ENCODE measurements at regions not wholly inside any gene's neighbourhood (a gene's known extent, or its start where the extent isn't known, plus 50 kb on each side); places are given as distances from the start of the nearest gene placed in this dataset.

DNA sequence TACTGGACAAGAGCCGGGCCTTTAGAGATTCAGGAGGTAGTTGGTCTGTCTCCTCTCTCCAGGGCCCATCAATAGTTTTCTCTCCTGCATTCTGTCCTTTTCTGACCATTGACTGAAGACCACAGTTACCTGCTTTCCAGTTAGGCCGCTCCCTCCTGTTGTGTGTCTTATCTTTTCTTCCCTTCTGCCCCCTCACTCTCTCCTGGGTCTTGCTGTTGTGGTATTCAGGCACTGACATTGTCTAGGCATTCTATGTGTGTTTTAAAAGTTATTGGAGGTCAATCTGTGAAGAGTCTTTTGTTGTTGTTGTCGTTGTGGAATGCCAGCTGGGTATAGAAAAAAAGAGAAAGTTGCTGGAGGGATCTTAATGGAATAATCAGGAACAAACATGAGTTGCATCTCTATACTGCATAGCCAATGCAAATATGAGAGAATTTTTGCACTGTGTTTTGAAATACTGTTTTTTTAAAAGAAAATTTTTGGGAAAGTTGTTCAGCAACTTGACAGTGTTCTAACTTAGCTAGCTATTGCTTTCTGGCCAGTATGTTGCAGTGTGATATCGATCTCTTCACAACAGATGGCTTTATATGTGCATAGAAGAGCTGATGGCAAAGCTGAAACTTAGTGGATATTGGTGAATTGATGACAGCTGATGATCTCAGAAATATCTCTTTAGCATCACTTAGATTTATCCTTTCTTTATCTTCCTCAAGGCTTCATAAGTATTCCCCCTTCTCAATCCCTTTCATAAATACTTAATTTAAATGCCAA is 240.7 kb downstream of the C4orf33 start:
- H3K79me1 ChIP-seq (ENCODE audit: low read depth in 1 of 2, low read length in 2 of 2) = no peaks in the 10 kb centered on the region
- no peak overlapping the region for H3K23ac ChIP-seq (ENCODE audit: low read depth, low read length)
- no peaks in the 10 kb centered on the region for H3K9me1 ChIP-seq (ENCODE audit: insufficient read depth, low read length)
- no peaks in the 10 kb centered on the region for H3K9me3 ChIP-seq (ENCODE audit: control insufficient read depth, insufficient read depth, low read length)
- H3K9ac ChIP-seq (ENCODE audit: low read depth, low read length) = no peak overlapping the region
- H4K20me1 ChIP-seq (ENCODE audit: insufficient read depth, low read length) = no peaks in the 10 kb centered on the region
- H3K4me1 ChIP-seq (ENCODE audit: control insufficient read depth, insufficient read depth, low read length) = no peaks in the 10 kb centered on the region
- ChIA-PET CTCF (no interaction called here), POLR2A (ENCODE audit: unreplicated experiment) (no interaction called here)
- no peak overlapping the region for H3K18ac ChIP-seq (ENCODE audit: low read depth, low read length)
- no peak overlapping the region for H2BK120ac ChIP-seq (ENCODE audit: low read depth, low read length)
- no peak overlapping the region for H2AK5ac ChIP-seq (ENCODE audit: low read depth, low read length)
- no peak overlapping the region for H2AFZ ChIP-seq (replicated peaks; ENCODE audit: low read length, poor library complexity)
- TF ChIP-seq CEBPB (IDR thresholded peaks at IDR 0.05; ENCODE audit: low read depth, low read length) (no peak), RAD21 (IDR thresholded peaks at IDR 0.05; ENCODE audit: low read length) (no peak), RCOR1 (IDR thresholded peaks at IDR 0.05; ENCODE audit: insufficient replicate concordance, low read length) (no peak), POLR2A (IDR thresholded peaks at IDR 0.05; ENCODE audit: low read depth, low read length) (no peak), MAZ (IDR thresholded peaks at IDR 0.05; ENCODE audit: borderline replicate concordance, low read depth, low read length) (no peak), NFE2L2 (IDR thresholded peaks at IDR 0.05; ENCODE audit: low read depth, low read length) (no peak), MAFK (IDR thresholded peaks at IDR 0.05; ENCODE audit: low read depth, low read length) (no peak), MXI1 (IDR thresholded peaks at IDR 0.05; ENCODE audit: borderline replicate concordance, low read depth, low read length) (no peak)
- TF ChIP-seq, protein P1, sequence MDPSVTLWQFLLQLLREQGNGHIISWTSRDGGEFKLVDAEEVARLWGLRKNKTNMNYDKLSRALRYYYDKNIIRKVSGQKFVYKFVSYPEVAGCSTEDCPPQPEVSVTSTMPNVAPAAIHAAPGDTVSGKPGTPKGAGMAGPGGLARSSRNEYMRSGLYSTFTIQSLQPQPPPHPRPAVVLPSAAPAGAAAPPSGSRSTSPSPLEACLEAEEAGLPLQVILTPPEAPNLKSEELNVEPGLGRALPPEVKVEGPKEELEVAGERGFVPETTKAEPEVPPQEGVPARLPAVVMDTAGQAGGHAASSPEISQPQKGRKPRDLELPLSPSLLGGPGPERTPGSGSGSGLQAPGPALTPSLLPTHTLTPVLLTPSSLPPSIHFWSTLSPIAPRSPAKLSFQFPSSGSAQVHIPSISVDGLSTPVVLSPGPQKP (IDR thresholded peaks at IDR 0.05; ENCODE audit: borderline replicate concordance, low read depth, low read length) = no peak
- no TSS peak for BruUV-seq (replicated peaks)
- no peak overlapping the region for H2BK20ac ChIP-seq (ENCODE audit: low read depth, low read length)
- H3K27me3 ChIP-seq (ENCODE audit: control insufficient read depth, insufficient read depth, low read length) = no peaks in the 10 kb centered on the region
- H4K91ac ChIP-seq (ENCODE audit: insufficient read depth, low read depth, low read length) = no peak overlapping the region
- H3K4me2 ChIP-seq (ENCODE audit: low read depth, low read length) = no peak overlapping the region
- H4K8ac ChIP-seq (ENCODE audit: low read depth in 2 of 2, low read length in 2 of 2) = no peak overlapping the region
- in situ Hi-C loops (cut with MboI; ENCODE audit: low sequenced_read_pairs) = no loop called here
- H2BK15ac ChIP-seq (ENCODE audit: low read depth, low read length) = no peak overlapping the region
- no peak overlapping the region for H3K4ac ChIP-seq (ENCODE audit: low read depth, low read length)
- H4K5ac ChIP-seq (ENCODE audit: low read depth, low read length) = no peak overlapping the region
- H2BK5ac ChIP-seq (ENCODE audit: low read depth, low read length, poor library complexity, severe bottlenecking) = no peak overlapping the region
- WGBS, 2 experiments (ENCODE audit: extremely low coverage in 2 of 2, insufficient read length in 1 of 2) = no CpG with 5 or more reads among the region's 4 CpGs
- dilution Hi-C loops (cut with HindIII; ENCODE audit: low sequenced_read_pairs, unreplicated experiment) = no loop called here
- no peak overlapping the region for H3K4me3 ChIP-seq (ENCODE audit: insufficient read depth, low read depth, low read length)
- DNase-seq (no peak), ATAC-seq (ENCODE audit: low read depth) (no peak)
- H3K14ac ChIP-seq (replicated peaks; ENCODE audit: low read depth, low read length) = no peak overlapping the region
- intact Hi-C loops (cut with micrococcal nuclease) = no loop called here
- H3K36me3 ChIP-seq (ENCODE audit: control insufficient read depth, insufficient read depth, low read length) = no peaks in the 10 kb centered on the region
- no peak overlapping the region for H3K56ac ChIP-seq (ENCODE audit: extremely low read depth, insufficient read depth, low read length)
- H2AK9ac ChIP-seq (replicated peaks; ENCODE audit: low read depth, low read length, poor library complexity) = no peak overlapping the region
- no peak overlapping the region for H3K27ac ChIP-seq (ENCODE audit: insufficient read depth, low read length)

Measured in IMR-90 (cell line).